ENCODE measurements at regions not wholly inside any gene's neighbourhood (a gene's known extent, or its start where the extent isn't known, plus 50 kb on each side); places are given as distances from the start of the nearest gene placed in this dataset.

DNA sequence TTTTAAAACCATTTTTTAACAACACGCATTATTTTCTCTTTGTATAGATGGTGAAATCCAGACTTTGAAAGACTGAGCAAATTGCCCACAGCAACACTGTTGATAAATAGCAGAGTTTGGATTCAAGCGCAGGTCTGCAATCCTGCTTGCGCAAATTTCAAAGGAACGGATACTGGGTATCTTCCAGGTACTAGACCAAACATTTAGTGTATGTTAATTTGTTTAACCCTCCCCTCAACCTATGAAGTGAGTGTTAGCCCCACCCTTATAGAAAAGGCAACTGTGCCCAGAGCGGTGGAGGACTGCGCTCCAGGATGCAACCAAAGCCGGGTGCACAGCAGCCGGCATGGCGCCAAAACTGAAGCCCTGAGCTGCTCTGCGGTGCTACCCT is 103.8 kb downstream of the CPN2 start:
- no peak for DNase-seq
- intact Hi-C loops (cut with DNase I): loop anchor here in 1 of 4 donors (10.0 kb wide), 1 partner anchor 53 kb away; no protein-coding TSS in a partner anchor
- WGBS, 3 donors: 68 to 85% (median 74%) methylated on average over 10 of the region's 10 CpGs
- Histone ChIP-seq H3K4me1 (ENCODE audit: insufficient read depth) (peaks cover 19% of the 10 kb centered on the region), H3K27ac (no peak overlapping the region), H3K36me3 (no peaks in the 10 kb centered on the region), H3K4me3 (no peak overlapping the region), H3K9me3 (no peaks in the 10 kb centered on the region), H3K27me3 (no peaks in the 10 kb centered on the region)
- TF ChIP-seq EP300 (IDR thresholded peaks at IDR 0.05): no peak

- DNase-seq: peak in 3 of 5 donors; percentile 59 to 75 (median 69)
- no peak overlapping the region for H3K27ac ChIP-seq
- no peak overlapping the region for H3K4me3 ChIP-seq
- no peaks in the 10 kb centered on the region for H3K27me3 ChIP-seq
- H3K9me3 ChIP-seq: no peaks in the 10 kb centered on the region
- TF ChIP-seq POLR2A (IDR thresholded peaks at IDR 0.05) (no peak), EP300 (IDR thresholded peaks at IDR 0.05) (no peak), CTCF (IDR thresholded peaks at IDR 0.05) (no peak)
- intact Hi-C loops (cut with DNase I): loop anchor here in 1 of 4 donors (10.0 kb wide), 1 partner anchor 55 kb away; no protein-coding TSS in a partner anchor
- no peaks in the 10 kb centered on the region for H3K36me3 ChIP-seq
- H3K4me1 ChIP-seq (ENCODE audit: insufficient read depth): peaks cover 19% of the 10 kb centered on the region
- WGBS, 3 donors: 28 to 36% (median 32%) methylated on average over 13 of the region's 13 CpGs
These were observed 101.6 kb downstream of the CPN2 start for GRCh38 chr3:194249323-194250097.

- H3K9me3 ChIP-seq: no peaks in the 10 kb centered on the region
- TF ChIP-seq CTCF (IDR thresholded peaks at IDR 0.05) (no peak), EP300 (IDR thresholded peaks at IDR 0.05) (no peak), POLR2A (IDR thresholded peaks at IDR 0.05) (no peak)
- peaks cover 19% of the 10 kb centered on the region for H3K4me1 ChIP-seq (ENCODE audit: insufficient read depth)
- H3K27me3 ChIP-seq: no peaks in the 10 kb centered on the region
- intact Hi-C loops (cut with DNase I): no loop called here
- WGBS, 3 donors: 4 to 6% (median 5%) methylated on average over 20 of the region's 20 CpGs
- H3K27ac ChIP-seq: no peak overlapping the region
- H3K4me3 ChIP-seq: no peak overlapping the region
- H3K36me3 ChIP-seq: no peaks in the 10 kb centered on the region
- DNase-seq: peak; percentile 67 to 87 (median 80)
These were observed 100.8 kb downstream of the CPN2 start for GRCh38 chr3:194250098-194251002.

DNA sequence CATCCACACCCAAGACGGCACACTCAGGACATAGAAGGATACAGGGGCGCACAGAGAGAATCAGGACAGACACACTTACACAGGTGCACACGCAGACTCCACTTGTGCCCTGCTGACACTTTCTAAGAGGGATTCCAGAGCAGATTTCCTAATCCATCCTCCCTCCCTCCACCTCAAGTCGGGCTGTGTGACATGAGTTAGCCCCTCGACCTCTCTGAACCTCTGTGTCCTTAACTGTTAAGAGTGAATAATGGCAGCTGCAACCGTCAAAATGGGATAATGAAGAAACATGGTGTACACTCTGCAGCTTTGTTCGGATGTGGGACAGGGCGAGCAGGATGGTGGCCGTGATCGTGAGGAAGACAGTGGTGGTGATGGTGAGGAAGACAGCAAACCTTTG is 100.1 kb downstream of the CPN2 start:
- no peak overlapping the region for H3K27ac ChIP-seq
- H3K36me3 ChIP-seq: no peaks in the 10 kb centered on the region
- H3K27me3 ChIP-seq: no peaks in the 10 kb centered on the region
- no peak for TF ChIP-seq POLR2A (IDR thresholded peaks at IDR 0.05)
- no peak for TF ChIP-seq EP300 (IDR thresholded peaks at IDR 0.05)
- TF ChIP-seq CTCF (IDR thresholded peaks at IDR 0.05): no peak
- no peaks in the 10 kb centered on the region for H3K9me3 ChIP-seq
- peaks cover 19% of the 10 kb centered on the region for H3K4me1 ChIP-seq (ENCODE audit: insufficient read depth)
- no peak for DNase-seq
- 45 to 53% (median 53%) methylated on average over 10 of the region's 10 CpGs for WGBS, 3 donors
- intact Hi-C loops (cut with DNase I): no loop called here
- H3K4me3 ChIP-seq: no peak overlapping the region
